Mesothelial cell of epicardium (in vitro differentiated cells): ENCODE measurements at regions not wholly inside any gene's neighbourhood (a gene's known extent, or its start where the extent isn't known, plus 50 kb on each side); places are given as distances from the start of the nearest gene placed in this dataset.

Source experiments
- DNase-seq, 2 experiments: peaks; one replicate each; pipeline ENCODE4 v3.0.0; 2021; ENCODE audit warnings: low spot score in 2 of 2; ENCODE audit not compliant: unreplicated experiment in 2 of 2
- H3K27ac Mint-ChIP-seq: 2 replicates; pipeline ENCODE4 v1.8.0; 2021; ENCODE audit warnings: mixed read lengths
- H3K27me3 Mint-ChIP-seq: 2 replicates; pipeline ENCODE4 v1.8.0; 2021; ENCODE audit warnings: low read depth, mixed read lengths
- H3K36me3 Mint-ChIP-seq: 2 replicates; pipeline ENCODE4 v1.8.0; 2021; ENCODE audit warnings: mixed read lengths
- H3K4me1 Mint-ChIP-seq: 2 replicates; pipeline ENCODE4 v1.8.0; 2021; ENCODE audit warnings: mixed read lengths
- H3K4me3 Mint-ChIP-seq: 2 replicates; pipeline ENCODE4 v1.8.0; 2021; ENCODE audit warnings: mild to moderate bottlenecking, moderate library complexity, mixed read lengths
- H3K9me3 Mint-ChIP-seq: 2 replicates; pipeline ENCODE4 v1.8.0; 2021; ENCODE audit warnings: mixed read lengths
- TF ChIP-seq, protein P1 (sequence below): fragments of 200-600 bp; sonication (generic); IDR thresholded peaks from one replicate; pipeline ENCODE4 v1.5.0; 2021; ENCODE audit warnings: antibody characterized with exemption; ENCODE audit not compliant: unreplicated experiment

- Mint-ChIP-seq H3K9me3 (peaks cover 17% of the 10 kb centered on the region), H3K27me3 (no peaks in the 10 kb centered on the region), H3K4me3 (no peak overlapping the region), H3K27ac (no peak overlapping the region), H3K4me1 (no peaks in the 10 kb centered on the region), H3K36me3 (peaks cover 5% of the 10 kb centered on the region)
- no peak for DNase-seq
- TF ChIP-seq, protein P1, sequence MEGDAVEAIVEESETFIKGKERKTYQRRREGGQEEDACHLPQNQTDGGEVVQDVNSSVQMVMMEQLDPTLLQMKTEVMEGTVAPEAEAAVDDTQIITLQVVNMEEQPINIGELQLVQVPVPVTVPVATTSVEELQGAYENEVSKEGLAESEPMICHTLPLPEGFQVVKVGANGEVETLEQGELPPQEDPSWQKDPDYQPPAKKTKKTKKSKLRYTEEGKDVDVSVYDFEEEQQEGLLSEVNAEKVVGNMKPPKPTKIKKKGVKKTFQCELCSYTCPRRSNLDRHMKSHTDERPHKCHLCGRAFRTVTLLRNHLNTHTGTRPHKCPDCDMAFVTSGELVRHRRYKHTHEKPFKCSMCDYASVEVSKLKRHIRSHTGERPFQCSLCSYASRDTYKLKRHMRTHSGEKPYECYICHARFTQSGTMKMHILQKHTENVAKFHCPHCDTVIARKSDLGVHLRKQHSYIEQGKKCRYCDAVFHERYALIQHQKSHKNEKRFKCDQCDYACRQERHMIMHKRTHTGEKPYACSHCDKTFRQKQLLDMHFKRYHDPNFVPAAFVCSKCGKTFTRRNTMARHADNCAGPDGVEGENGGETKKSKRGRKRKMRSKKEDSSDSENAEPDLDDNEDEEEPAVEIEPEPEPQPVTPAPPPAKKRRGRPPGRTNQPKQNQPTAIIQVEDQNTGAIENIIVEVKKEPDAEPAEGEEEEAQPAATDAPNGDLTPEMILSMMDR: no peak
Observed at GRCh38 chr2:171227066-171227782, 66.5 kb upstream of the TLK1 start.

DNA sequence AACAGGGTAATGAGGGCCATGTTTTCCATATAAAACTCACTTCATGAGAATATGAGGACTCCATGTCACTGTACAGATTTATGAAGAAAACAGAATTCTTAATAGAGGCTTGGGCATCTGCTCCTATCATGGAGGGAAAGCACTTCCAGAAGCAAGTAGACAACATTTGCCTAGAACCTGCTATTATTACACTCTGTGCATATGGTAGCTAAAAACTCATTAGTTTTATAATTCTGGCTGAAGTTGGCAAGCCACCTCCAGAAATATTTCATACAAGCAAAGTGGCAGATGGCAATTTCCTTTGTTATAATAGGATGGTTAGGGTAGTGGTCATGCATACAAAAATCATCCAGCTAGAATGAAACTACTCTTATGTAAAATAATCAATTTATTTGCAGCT is 65.8 kb upstream of the TLK1 start:
- Mint-ChIP-seq H3K27me3 (no peaks in the 10 kb centered on the region), H3K4me3 (no peak overlapping the region), H3K27ac (no peak overlapping the region), H3K36me3 (peaks cover 5% of the 10 kb centered on the region), H3K4me1 (no peaks in the 10 kb centered on the region), H3K9me3 (peaks cover 17% of the 10 kb centered on the region)
- TF ChIP-seq, protein P1: no peak
- DNase-seq: no peak

GRCh38 chr2:171225989-171226388 is 65.3 kb upstream of the TLK1 start:
- H3K9me3 Mint-ChIP-seq: peaks cover 17% of the 10 kb centered on the region
- H3K27me3 Mint-ChIP-seq: no peaks in the 10 kb centered on the region
- TF ChIP-seq, protein P1: no peak

GRCh38 chr2:171225302-171225980 is 64.7 kb upstream of the TLK1 start:
- Mint-ChIP-seq H3K4me1 (no peaks in the 10 kb centered on the region), H3K4me3 (no peak overlapping the region), H3K27ac (no peak overlapping the region), H3K9me3 (peaks cover 17% of the 10 kb centered on the region), H3K27me3 (no peaks in the 10 kb centered on the region), H3K36me3 (peaks cover 5% of the 10 kb centered on the region)
- no peak for DNase-seq
- TF ChIP-seq, protein P1: no peak

More at GRCh38 chr2:171225989-171226388, 65.3 kb upstream of the TLK1 start:
- Mint-ChIP-seq H3K27ac (no peak overlapping the region), H3K36me3 (peaks cover 5% of the 10 kb centered on the region), H3K4me1 (no peaks in the 10 kb centered on the region), H3K4me3 (no peak overlapping the region)
- no peak for DNase-seq

DNA sequence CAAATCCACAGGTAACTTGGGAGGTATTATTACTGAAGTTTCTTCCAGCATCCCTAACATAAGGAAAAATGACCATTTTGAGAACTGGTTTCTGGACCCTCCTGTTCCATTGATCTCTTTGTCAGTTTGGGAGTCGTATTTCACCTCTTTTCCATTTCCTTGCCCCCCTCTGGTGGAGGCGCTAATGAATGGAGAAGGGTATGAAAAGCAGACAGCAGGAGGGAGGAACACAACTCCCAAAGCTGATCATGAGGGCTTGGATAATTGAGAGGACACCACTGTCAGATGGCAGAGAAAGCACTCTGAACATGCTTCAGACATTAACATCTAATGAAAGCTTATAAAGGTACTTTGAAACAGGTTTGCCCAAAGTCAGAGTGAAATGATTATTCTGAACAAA is 56.6 kb upstream of the TLK1 start:
- no peak for DNase-seq

More for the DNA sequence above, 56.6 kb upstream of the TLK1 start:
- H3K27me3 Mint-ChIP-seq: no peaks in the 10 kb centered on the region
- H3K9me3 Mint-ChIP-seq: peaks cover 17% of the 10 kb centered on the region
- H3K27ac Mint-ChIP-seq: no peak overlapping the region
- TF ChIP-seq, protein P1: no peak
- H3K4me1 Mint-ChIP-seq: peaks cover 16% of the 10 kb centered on the region
- no peaks in the 10 kb centered on the region for H3K36me3 Mint-ChIP-seq
- H3K4me3 Mint-ChIP-seq: no peak overlapping the region
